SKM-1 (cell line): ENCODE measurements at regions not wholly inside any gene's neighbourhood (a gene's known extent, or its start where the extent isn't known, plus 50 kb on each side); places are given as distances from the start of the nearest gene placed in this dataset.

Experiments
- DNase-seq: peaks from one replicate; lab custom pipeline; 2025; ENCODE audit not compliant: unreplicated experiment; lab: John Stamatoyannopoulos, UW

GRCh38 chr4:153075836-153076518, 128.3 kb upstream of the TRIM2 start:
- DNase-seq = no peak

- no peak for DNase-seq
Measured at GRCh38 chr4:153076861-153077260, 127.4 kb upstream of the TRIM2 start.

DNA sequence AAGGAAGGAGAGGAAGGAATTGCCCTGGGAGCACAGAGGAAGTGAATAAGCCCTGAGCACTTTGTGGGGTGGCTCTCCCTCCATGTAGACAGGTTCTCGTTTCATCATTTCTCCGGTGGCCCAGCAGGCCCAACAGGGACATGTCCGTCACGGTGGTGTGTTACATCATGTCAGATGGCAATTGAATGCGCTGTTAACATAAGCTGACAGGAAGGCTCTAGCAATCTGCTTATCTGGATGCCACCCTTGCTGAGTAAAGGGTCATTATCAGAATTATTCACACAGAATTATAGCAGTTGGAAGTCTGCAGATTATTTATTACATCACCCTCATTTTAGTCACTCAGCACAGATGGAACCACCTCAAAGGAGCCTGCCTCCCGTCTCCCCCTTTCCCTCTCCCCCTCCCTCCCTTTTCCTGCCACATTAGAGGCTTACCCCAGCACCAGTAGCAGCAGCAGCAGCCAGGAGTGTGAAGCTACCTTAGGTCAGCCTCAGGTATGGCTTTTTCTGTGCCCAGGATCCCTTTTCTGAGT, 124.3 kb upstream of the TRIM2 start:
- no peak for DNase-seq

- DNase-seq = no peak
Measured at GRCh38 chr4:153081006-153081580, 123.2 kb upstream of the TRIM2 start.

DNA sequence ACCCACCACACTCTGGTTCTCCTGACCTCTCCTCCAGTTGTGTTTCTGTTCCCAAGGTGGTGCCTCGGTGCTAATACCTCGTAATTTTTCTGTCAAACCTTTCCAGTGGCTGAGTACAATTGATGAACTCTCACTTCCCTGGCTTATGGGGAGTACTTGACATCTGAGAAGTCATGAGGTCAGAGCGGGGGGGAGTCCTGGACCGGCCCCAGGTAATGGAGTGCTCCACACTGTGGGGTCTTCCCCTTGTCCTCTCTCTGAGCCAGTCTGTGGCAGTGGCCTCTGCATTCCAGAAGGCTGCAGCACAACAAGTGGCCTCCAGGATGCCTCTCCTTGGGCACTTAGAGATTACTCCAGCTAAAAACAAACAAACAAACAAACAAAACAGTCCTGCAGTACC, 122.5 kb upstream of the TRIM2 start:
- no peak for DNase-seq

DNA sequence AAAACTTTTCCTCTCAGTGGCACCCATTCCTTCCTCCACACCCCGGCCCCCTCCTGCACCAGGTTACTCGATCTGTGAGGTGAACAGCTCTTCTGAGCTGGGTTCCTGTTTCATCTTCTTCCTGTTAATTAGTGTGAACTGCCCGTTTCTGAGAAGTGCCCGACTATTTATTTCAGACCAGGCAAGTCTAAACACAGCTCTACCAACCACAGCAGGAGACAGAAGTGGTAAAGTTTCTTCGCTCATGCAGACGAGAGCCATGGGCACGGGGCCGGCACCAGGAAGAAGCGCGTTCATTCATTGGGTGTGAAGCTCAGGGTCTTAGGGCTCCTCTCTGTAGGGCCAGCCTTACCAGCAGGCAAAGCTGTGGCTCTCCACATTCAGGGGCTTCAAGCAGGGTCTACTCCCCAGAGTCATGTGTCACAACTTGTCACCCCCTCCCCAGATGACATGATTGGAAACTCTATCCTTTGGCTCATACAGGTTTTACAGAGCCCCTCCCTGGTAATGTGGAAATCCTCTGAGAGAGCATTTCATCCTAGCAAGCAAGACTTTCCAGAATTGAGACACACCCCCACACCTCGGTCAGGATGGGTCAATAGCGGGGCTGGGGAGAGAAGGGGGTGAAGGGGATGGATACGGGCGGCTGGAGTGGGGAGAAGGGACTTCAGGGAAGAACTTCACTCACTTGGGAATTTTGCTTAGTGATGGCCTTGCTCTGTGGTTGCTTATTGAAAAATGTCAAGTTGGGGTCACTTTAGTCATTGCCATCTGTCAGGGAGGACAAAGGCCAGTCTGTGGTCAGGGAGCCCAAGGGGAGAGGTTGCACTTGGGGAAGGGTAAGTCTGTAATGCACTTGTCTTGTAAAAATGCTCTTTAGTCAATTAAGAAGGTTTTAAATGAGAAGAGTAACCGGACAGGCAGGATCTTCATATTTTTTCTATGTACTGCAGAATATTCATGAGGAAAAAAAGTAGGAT, 121.6 kb upstream of the TRIM2 start:
- peak; percentile 66 for DNase-seq

GRCh38 chr4:153083447-153083947, 120.7 kb upstream of the TRIM2 start:
- DNase-seq = peak; percentile 63

DNA sequence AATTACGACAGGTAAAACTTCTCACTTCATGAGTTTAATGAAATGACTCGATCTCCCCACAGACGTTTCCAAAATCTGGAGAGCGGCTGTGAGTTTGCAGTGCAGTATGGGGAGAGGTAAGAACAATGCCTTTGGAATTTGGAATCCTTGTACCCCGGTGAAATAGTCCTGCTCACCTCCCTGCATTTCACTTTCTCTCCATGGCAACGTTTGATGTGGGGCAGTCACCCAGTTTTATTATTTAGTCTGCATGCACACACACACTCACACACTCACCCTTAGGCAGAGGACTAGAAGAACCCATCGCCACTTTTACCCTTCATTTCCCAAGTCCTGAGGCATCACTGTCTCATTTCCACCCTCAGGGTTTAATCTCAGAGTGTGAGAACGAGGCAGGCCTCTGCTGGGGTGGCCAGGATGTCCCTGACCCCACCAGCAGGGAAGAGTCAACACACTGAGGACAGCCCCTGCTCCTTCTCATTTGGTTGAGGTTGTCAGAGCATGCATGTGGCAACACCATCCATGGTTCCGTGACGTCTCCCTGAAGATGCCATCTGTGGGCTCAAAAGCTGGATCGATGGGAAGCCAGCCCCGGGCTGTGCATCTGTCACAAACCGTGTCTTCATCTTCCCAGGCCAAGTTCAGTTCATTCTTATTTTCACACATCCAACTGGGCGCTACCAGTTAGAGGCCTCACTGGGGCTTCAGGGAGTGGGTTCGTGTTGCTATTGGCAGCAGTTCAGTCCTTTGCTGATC, 119.8 kb upstream of the TRIM2 start:
- no peak for DNase-seq

GRCh38 chr4:153084980-153085630, 119.1 kb upstream of the TRIM2 start:
- DNase-seq = peak; percentile 15

DNA sequence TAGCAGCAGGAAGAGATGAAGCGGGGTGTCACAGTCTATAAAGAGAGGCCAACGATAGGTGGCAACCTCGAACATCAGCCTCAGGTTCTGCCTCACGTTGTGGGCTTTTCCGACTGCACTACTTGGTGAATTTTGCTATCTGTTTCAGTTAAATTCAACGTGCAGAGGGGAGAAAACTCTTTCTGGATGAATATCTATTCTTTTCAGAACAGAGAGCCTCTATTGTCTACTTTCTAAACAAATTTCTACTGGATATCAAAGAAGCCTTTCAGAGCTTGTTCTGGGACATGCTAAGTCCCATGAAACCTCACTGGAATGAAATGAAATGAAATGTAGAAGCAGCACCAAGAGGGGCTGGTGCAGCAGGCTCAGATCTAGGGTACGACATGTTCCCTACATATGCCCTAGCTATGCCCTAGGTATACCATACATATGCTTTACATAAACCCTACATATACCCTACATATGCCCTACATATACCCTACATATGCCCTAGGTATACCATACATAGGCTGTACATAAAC, 116.5 kb upstream of the TRIM2 start:
- DNase-seq = no peak

DNA sequence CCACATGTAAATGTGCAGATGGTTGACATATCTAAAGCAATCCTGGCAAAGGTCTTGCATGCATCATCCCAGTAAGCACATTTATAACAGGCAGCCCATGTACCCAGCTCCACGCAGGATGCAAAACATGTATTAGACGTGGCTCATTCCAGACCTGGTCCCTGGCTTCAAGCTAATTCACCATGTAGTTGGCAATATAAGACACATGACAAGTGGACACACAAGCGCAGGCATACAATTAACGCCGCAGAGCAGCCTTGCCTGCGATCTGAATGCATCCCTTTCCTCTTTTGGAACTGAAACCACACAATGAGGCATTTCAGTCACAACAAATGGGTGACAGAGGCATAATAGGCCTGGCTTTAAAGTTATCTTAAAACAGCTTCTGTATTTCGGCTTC, 114.5 kb upstream of the TRIM2 start:
- no peak for DNase-seq

DNA sequence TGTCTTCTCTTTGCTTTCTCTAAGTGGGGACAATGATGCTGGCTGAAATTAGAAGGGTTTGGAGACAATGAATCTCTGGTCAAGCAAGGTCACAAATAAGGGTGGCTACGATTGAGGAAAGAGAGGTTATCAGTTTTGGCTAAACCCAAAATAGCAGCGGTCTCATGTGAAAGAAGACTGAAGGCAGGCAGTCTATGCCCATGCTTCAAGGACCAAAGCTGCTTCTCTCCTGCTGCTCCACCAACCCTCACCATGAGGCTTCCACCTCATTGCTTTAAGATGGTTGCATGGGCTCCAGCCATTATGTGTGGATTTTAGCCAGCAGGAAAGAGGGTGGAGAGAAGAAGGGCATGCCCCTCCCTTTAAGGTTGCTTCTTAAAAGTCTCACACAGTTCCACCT, 114.1 kb upstream of the TRIM2 start:
- DNase-seq = no peak

- DNase-seq = no peak
Measured at GRCh38 chr4:153090670-153091385, 113.4 kb upstream of the TRIM2 start.

DNA sequence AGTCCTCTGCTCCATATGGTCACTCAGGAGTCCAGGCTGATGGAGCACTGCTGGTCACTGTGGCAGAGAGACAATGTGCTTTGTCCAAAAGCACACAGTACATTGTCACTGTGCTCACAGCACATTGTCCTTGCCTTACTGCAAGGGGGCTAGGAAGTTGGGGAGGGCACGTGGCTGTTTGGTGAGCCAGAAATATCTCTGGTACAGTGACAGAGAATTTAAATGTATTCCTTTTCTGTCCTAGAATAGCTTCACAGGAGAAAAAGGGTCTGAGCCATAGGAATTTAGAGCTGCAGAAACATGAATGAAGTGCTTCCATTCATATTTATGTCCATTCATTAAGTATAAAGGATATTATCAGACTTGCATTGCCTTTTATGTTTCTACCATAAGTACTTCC, 110.8 kb upstream of the TRIM2 start:
- DNase-seq = no peak

GRCh38 chr4:153093802-153094201, 110.4 kb upstream of the TRIM2 start:
- DNase-seq = no peak

DNA sequence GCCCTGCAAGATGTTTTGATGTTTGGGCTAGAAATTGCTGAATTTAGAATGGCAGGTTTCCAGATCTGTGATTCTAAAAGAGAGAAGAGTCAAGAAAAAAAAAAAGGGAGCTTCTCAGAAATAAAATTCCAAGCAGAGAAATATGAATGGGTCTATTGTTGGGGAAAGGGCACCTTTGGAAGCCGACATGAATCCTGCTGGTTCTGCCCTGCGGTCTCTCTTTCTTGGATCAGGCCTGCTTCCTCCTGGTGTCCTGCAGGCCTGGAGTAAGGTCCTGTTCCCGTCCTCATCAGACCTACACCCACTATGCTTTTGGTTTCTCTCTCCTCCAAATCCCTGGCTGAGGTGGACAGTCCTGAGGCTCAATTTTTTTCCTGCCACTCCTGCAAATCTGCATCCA, 109.8 kb upstream of the TRIM2 start:
- DNase-seq = no peak

GRCh38 chr4:153095448-153096204, 108.6 kb upstream of the TRIM2 start:
- DNase-seq = no peak

GRCh38 chr4:153096344-153096743, 107.9 kb upstream of the TRIM2 start:
- DNase-seq = no peak

GRCh38 chr4:153098427-153098826, 105.8 kb upstream of the TRIM2 start:
- DNase-seq = no peak
